ENCODE measurements at regions not wholly inside any gene's neighbourhood (a gene's known extent, or its start where the extent isn't known, plus 50 kb on each side); places are given as distances from the start of the nearest gene placed in this dataset.

DNA sequence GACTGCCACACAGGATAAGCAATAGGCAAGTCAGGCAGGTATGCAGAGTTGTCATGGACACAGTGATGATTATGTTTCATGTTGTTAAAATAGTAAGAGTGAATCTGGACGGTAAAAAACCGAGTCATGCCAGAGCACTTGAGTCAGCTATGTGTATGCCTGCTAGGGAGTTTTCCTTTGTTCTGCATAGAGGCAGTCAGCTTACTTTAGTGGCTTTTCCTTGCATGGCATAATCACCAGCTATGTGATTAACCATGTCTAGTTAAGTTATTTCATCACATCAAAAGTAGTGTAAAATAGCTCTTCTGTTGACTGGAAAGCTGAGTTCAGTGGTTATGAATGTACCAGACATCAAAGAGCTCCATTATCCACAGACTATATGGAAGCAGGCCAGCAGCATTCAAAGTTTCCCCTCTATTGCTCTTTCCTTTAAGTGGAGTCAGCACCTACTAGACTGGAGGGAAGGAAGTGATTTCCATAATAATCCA, 989.8 kb downstream of the TLE1 start:
- TF ChIP-seq EZH2 (IDR thresholded peaks at IDR 0.05; ENCODE audit: borderline replicate concordance) (no peak), EZH2phosphoT487 (IDR thresholded peaks at IDR 0.05; ENCODE audit: low read depth, severe bottlenecking, unreplicated experiment) (no peak)
- TF ChIP-seq, protein P1, sequence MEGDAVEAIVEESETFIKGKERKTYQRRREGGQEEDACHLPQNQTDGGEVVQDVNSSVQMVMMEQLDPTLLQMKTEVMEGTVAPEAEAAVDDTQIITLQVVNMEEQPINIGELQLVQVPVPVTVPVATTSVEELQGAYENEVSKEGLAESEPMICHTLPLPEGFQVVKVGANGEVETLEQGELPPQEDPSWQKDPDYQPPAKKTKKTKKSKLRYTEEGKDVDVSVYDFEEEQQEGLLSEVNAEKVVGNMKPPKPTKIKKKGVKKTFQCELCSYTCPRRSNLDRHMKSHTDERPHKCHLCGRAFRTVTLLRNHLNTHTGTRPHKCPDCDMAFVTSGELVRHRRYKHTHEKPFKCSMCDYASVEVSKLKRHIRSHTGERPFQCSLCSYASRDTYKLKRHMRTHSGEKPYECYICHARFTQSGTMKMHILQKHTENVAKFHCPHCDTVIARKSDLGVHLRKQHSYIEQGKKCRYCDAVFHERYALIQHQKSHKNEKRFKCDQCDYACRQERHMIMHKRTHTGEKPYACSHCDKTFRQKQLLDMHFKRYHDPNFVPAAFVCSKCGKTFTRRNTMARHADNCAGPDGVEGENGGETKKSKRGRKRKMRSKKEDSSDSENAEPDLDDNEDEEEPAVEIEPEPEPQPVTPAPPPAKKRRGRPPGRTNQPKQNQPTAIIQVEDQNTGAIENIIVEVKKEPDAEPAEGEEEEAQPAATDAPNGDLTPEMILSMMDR (IDR thresholded peaks at IDR 0.05; ENCODE audit: poor library complexity), result no peak
- Histone ChIP-seq H3K4me1 (ENCODE audit: insufficient read depth) (peaks cover 8% of the 10 kb centered on the region), H3K4me3 (no peak overlapping the region), H3K27ac (peak overlapping the region; percentile 54), H3K36me3 (replicated peaks; ENCODE audit: insufficient read depth, low read depth) (no peaks in the 10 kb centered on the region), H2AFZ (no peak overlapping the region), H3K4me2 (no peak overlapping the region), H4K20me1 (ENCODE audit: insufficient read depth, poor library complexity, severe bottlenecking) (no peaks in the 10 kb centered on the region), H3K9me2 (replicated peaks; ENCODE audit: insufficient read depth) (no peaks in the 10 kb centered on the region), H3K79me2 (no peaks in the 10 kb centered on the region), H3K27me3 (no peaks in the 10 kb centered on the region), H3K9me3 (ENCODE audit: low read depth) (no peaks in the 10 kb centered on the region)
- DNase-seq (ENCODE audit: low spot score), result peak; percentile 54
- WGBS (ENCODE audit: low lambda C conversion rate, missing lambda C conversion rate), result 37% methylated on average over 2 of the region's 2 CpGs

DNA sequence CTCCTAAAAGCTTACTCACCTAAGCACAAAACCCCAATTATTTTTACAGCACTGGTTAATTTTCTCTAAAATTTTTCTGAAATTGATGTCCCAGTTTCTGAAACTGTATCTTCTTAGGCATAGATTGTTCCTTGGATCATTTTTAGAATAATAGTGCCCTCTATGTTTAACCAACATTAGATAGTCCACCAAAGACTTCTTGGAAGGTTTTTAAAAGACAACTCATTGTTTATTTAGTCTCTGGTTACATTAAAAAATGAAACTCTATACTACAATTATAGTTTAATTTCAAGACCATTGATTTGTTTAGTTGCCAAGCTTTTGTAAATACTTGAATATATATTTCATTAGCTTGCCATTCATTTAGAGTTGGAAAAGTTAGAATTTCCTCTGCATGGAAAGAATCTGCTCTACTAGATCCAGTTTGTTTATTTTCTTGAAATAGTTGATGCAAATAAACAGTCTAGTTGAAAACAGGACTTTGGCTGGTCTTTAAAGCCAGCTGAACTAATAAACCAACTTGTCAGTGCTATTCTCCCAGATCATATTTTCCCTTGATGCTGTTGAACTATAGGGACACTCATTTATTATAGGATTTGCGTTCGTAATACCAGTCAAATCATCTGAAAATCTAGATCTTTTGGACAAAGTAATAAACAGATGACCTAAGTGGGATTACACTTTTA, 990.5 kb downstream of the TLE1 start:
- DNase-seq (ENCODE audit: low spot score), result peak; percentile 13
- H3K27ac ChIP-seq, result peak overlapping the region; percentile 54
- TF ChIP-seq EZH2 (IDR thresholded peaks at IDR 0.05; ENCODE audit: borderline replicate concordance) (no peak), EZH2phosphoT487 (IDR thresholded peaks at IDR 0.05; ENCODE audit: low read depth, severe bottlenecking, unreplicated experiment) (no peak)
- TF ChIP-seq, protein P1 (IDR thresholded peaks at IDR 0.05; ENCODE audit: poor library complexity), result peak; percentile 12

DNA sequence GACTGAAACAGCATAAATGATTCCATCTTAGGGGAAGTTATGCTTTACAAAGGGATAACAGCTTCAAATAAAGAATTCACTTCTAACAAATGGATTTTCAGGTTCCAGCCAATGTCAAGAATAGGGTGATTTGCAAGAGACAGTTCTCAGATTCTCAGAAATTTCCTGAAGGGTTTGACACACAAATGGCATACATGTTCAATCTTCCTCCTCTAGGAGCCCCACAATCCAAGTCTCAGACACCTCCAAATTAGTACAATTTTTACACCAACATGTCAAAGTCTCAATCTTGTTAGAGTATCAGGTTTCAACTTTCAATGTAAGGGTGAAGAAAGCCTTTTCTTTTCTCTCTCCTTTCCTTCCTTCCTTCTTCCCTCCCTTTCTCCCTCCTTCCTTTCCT, 996.6 kb downstream of the TLE1 start:
- no peak overlapping the region for H3K4me2 ChIP-seq
- H3K27ac ChIP-seq, result no peak overlapping the region
- no peak overlapping the region for H3K4me3 ChIP-seq
- no peaks in the 10 kb centered on the region for H3K4me1 ChIP-seq (ENCODE audit: insufficient read depth)
- no peak overlapping the region for H2AFZ ChIP-seq
- H3K79me2 ChIP-seq, result no peaks in the 10 kb centered on the region
- no peaks in the 10 kb centered on the region for H3K36me3 ChIP-seq (replicated peaks; ENCODE audit: insufficient read depth, low read depth)
- DNase-seq (ENCODE audit: low spot score), result no peak
- H3K9me2 ChIP-seq (replicated peaks; ENCODE audit: insufficient read depth), result no peaks in the 10 kb centered on the region
- H3K9me3 ChIP-seq (ENCODE audit: low read depth), result no peaks in the 10 kb centered on the region
- TF ChIP-seq EZH2phosphoT487 (IDR thresholded peaks at IDR 0.05; ENCODE audit: low read depth, severe bottlenecking, unreplicated experiment), result no peak
- no peak for TF ChIP-seq EZH2 (IDR thresholded peaks at IDR 0.05; ENCODE audit: borderline replicate concordance)
- TF ChIP-seq, protein P1 (IDR thresholded peaks at IDR 0.05; ENCODE audit: poor library complexity), result no peak
- no peaks in the 10 kb centered on the region for H3K27me3 ChIP-seq
- H4K20me1 ChIP-seq (ENCODE audit: insufficient read depth, poor library complexity, severe bottlenecking), result no peaks in the 10 kb centered on the region

More for the DNA sequence above, 990.5 kb downstream of the TLE1 start:
- Histone ChIP-seq H3K4me2 (no peak overlapping the region), H3K27me3 (no peaks in the 10 kb centered on the region), H3K79me2 (no peaks in the 10 kb centered on the region), H2AFZ (no peak overlapping the region), H3K9me3 (ENCODE audit: low read depth) (no peaks in the 10 kb centered on the region), H4K20me1 (ENCODE audit: insufficient read depth, poor library complexity, severe bottlenecking) (no peaks in the 10 kb centered on the region), H3K4me1 (ENCODE audit: insufficient read depth) (peaks cover 8% of the 10 kb centered on the region), H3K36me3 (replicated peaks; ENCODE audit: insufficient read depth, low read depth) (no peaks in the 10 kb centered on the region), H3K4me3 (no peak overlapping the region), H3K9me2 (replicated peaks; ENCODE audit: insufficient read depth) (no peaks in the 10 kb centered on the region)
- 48% methylated on average over 2 of the region's 2 CpGs for WGBS (ENCODE audit: low lambda C conversion rate, missing lambda C conversion rate)

Measured in hepatocyte (in vitro differentiated cells).